ENCODE measurements at regions not wholly inside any gene's neighbourhood (a gene's known extent, or its start where the extent isn't known, plus 50 kb on each side); places are given as distances from the start of the nearest gene placed in this dataset.
A peak's percentile ranks its signal among the peaks of the same experiment; 100 is the strongest.
"Not testable (repeated sequence)": the region's sequence is repeated elsewhere in the genome, so short reads cannot be mapped to it uniquely, and the experiment has no call there.

GRCh38 chr18:59038295-59039039, 101.2 kb upstream of the SEC11C start:
- no peak for DNase-seq (ENCODE audit: low spot score)

GRCh38 chr18:59039040-59039320, 100.7 kb upstream of the SEC11C start:
- DNase-seq (ENCODE audit: low spot score) = not testable (repeated sequence)

- DNase-seq (ENCODE audit: low spot score) = no peak
Measured at GRCh38 chr18:59039449-59039848, 100.2 kb upstream of the SEC11C start.

GRCh38 chr18:59040770-59041148, 98.9 kb upstream of the SEC11C start:
- no peak for DNase-seq (ENCODE audit: low spot score)

GRCh38 chr18:59041296-59041695, 98.4 kb upstream of the SEC11C start:
- DNase-seq (ENCODE audit: low spot score) = no peak

GRCh38 chr18:59041819-59042815, 97.6 kb upstream of the SEC11C start:
- no peak for DNase-seq (ENCODE audit: low spot score)

- DNase-seq (ENCODE audit: low spot score) = no peak
Measured at GRCh38 chr18:59044855-59045254, 94.8 kb upstream of the SEC11C start.

- no peak for DNase-seq (ENCODE audit: low spot score)
Measured at GRCh38 chr18:59047321-59048047, 92.2 kb upstream of the SEC11C start.

GRCh38 chr18:59048048-59048363, 91.7 kb upstream of the SEC11C start:
- DNase-seq (ENCODE audit: low spot score) = no peak

GRCh38 chr18:59048378-59048777, 91.3 kb upstream of the SEC11C start:
- no peak for DNase-seq (ENCODE audit: low spot score)

GRCh38 chr18:59049721-59050660, 89.7 kb upstream of the SEC11C start:
- DNase-seq (ENCODE audit: low spot score) = no peak

GRCh38 chr18:59050661-59051057, 89.0 kb upstream of the SEC11C start:
- no peak for DNase-seq (ENCODE audit: low spot score)

- no peak for DNase-seq (ENCODE audit: low spot score)
Measured at GRCh38 chr18:59051470-59052165, 88.1 kb upstream of the SEC11C start.

GRCh38 chr18:59052965-59053820, 86.5 kb upstream of the SEC11C start:
- no peak for DNase-seq (ENCODE audit: low spot score)

- no peak for DNase-seq (ENCODE audit: low spot score)
Measured at GRCh38 chr18:59054496-59055287, 85.0 kb upstream of the SEC11C start.

GRCh38 chr18:59055345-59056032, 84.2 kb upstream of the SEC11C start:
- no peak for DNase-seq (ENCODE audit: low spot score)

GRCh38 chr18:59056706-59057492, 82.8 kb upstream of the SEC11C start:
- peak; percentile 39 for DNase-seq (ENCODE audit: low spot score)

- DNase-seq (ENCODE audit: low spot score) = no peak
Measured at GRCh38 chr18:59057493-59057795, 82.2 kb upstream of the SEC11C start.

Data from LoVo (cell line).